ENCODE measurements at regions not wholly inside any gene's neighbourhood (a gene's known extent, or its start where the extent isn't known, plus 50 kb on each side); places are given as distances from the start of the nearest gene placed in this dataset.

DNA sequence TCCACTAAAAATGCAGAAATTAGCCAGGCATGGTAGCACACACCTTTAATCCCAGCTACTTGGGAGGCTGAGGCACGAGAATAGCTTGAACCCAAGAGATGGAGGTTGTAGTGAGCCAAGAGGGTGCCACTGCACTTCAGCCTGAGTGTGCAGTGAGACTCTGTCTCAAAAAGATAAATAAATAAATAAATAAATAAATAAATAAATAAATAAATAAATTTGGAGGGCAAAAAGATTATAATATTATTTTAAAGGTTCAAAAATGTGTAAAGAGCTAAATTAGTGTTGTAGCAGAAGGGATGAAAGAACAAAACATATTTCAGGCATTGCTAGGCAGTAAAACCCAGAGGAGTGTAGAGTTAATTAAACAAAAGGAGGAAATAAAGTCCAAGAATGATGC lies 1136.4 kb upstream of the CDH2 start:
- H3K9me3 Mint-ChIP-seq, result no peaks in the 10 kb centered on the region
- ATAC-seq (ENCODE audit: low read depth), result no peak
- no peaks in the 10 kb centered on the region for H3K36me3 Mint-ChIP-seq
- H3K27ac Mint-ChIP-seq, result no peak overlapping the region
- DNase-seq, result no peak
- POLR2A ChIA-PET, result no interaction called here
- H3K27me3 Mint-ChIP-seq, result no peaks in the 10 kb centered on the region
- H3K4me3 Mint-ChIP-seq, result no peak overlapping the region
- no peaks in the 10 kb centered on the region for H3K4me1 Mint-ChIP-seq

GRCh38 chr18:29311580-29311979 lies 1134.7 kb upstream of the CDH2 start:
- H3K4me1 Mint-ChIP-seq, result no peaks in the 10 kb centered on the region
- no peaks in the 10 kb centered on the region for H3K36me3 Mint-ChIP-seq
- no peaks in the 10 kb centered on the region for H3K9me3 Mint-ChIP-seq
- no peak for ATAC-seq (ENCODE audit: low read depth)
- DNase-seq, result no peak
- H3K4me3 Mint-ChIP-seq, result no peak overlapping the region
- no peak overlapping the region for H3K27ac Mint-ChIP-seq
- no peaks in the 10 kb centered on the region for H3K27me3 Mint-ChIP-seq
- POLR2A ChIA-PET, result no interaction called here

GRCh38 chr18:29309366-29309765 lies 1132.4 kb upstream of the CDH2 start:
- H3K36me3 Mint-ChIP-seq, result no peaks in the 10 kb centered on the region
- no peaks in the 10 kb centered on the region for H3K9me3 Mint-ChIP-seq
- ATAC-seq (ENCODE audit: low read depth) (no peak), DNase-seq (no peak)
- POLR2A ChIA-PET, result no interaction called here
- no peaks in the 10 kb centered on the region for H3K4me1 Mint-ChIP-seq
- H3K27ac Mint-ChIP-seq, result no peak overlapping the region
- no peak overlapping the region for H3K4me3 Mint-ChIP-seq
- H3K27me3 Mint-ChIP-seq, result no peaks in the 10 kb centered on the region

DNA sequence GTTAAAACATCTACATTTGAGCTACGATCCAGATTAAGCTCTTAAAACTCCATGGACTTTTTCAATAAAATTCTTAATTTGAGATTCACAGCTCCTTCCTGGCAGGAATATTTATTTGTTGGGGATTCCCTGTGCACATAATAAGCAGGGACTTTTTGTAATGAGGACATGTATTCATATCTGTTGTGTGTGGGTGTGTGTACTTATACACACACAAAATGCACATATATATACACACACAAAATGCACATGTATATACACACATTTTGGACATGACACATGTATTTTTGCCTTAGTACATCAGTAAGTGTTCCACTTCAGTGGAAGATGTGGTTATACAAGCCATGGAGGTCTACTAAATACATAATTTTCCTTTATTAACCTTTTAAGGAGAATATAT lies 1131.1 kb upstream of the CDH2 start:
- POLR2A ChIA-PET, result no interaction called here
- H3K36me3 Mint-ChIP-seq, result no peaks in the 10 kb centered on the region
- H3K27ac Mint-ChIP-seq, result no peak overlapping the region
- DNase-seq (no peak), ATAC-seq (ENCODE audit: low read depth) (no peak)
- no peaks in the 10 kb centered on the region for H3K9me3 Mint-ChIP-seq
- H3K27me3 Mint-ChIP-seq, result no peaks in the 10 kb centered on the region
- H3K4me1 Mint-ChIP-seq, result no peaks in the 10 kb centered on the region
- H3K4me3 Mint-ChIP-seq, result no peak overlapping the region

DNA sequence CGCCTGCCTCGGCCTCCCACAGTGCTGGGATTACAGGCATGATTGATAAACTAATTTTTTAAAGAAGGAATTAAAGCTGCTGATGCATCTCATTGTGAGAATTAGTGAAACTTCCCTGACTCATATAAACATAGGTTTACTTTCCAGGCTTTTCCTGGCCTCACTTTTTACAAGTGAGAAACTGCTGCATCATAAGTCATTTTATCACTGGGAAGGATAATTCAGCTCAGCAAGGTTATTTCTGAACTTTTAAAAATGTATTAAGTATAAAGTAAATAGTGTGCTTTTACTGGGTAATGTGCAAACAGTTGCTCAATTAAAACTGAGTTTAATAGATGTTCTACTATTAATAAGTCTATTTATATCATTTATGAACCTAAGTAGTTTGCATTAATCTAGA lies 1130.3 kb upstream of the CDH2 start:
- POLR2A ChIA-PET, result no interaction called here
- no peaks in the 10 kb centered on the region for H3K4me1 Mint-ChIP-seq
- no peak for ATAC-seq (ENCODE audit: low read depth)
- no peak overlapping the region for H3K4me3 Mint-ChIP-seq
- H3K9me3 Mint-ChIP-seq, result no peaks in the 10 kb centered on the region
- no peak overlapping the region for H3K27ac Mint-ChIP-seq
- no peak for DNase-seq
- no peaks in the 10 kb centered on the region for H3K27me3 Mint-ChIP-seq
- no peaks in the 10 kb centered on the region for H3K36me3 Mint-ChIP-seq

- ATAC-seq (ENCODE audit: low read depth) (no peak), DNase-seq (no peak)
- H3K36me3 Mint-ChIP-seq, result no peaks in the 10 kb centered on the region
- H3K27ac Mint-ChIP-seq, result no peak overlapping the region
- no peaks in the 10 kb centered on the region for H3K27me3 Mint-ChIP-seq
- POLR2A ChIA-PET, result no interaction called here
- no peaks in the 10 kb centered on the region for H3K4me1 Mint-ChIP-seq
- H3K9me3 Mint-ChIP-seq, result peaks cover 2% of the 10 kb centered on the region
- H3K4me3 Mint-ChIP-seq, result no peak overlapping the region
Measured at GRCh38 chr18:29305516-29305915, 1128.6 kb upstream of the CDH2 start.

DNA sequence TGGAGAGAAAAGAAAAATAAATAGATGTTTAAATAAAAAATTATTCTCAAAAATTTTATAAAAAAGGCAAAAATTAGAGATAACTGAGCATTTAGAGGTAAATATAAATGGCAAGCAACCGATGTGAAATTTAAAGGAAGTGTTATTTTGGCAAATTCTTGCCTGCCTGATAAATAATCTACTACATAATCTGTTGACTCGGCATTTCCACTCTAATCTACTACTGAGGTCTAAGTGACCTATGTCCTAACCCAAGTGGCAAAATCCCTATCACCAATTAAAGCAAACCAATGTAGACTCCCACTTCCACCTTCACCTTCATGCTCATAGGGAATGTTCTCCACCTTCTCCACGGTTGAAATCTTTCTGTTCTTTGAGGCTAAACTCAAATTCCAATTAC lies 1124.1 kb upstream of the CDH2 start:
- no peaks in the 10 kb centered on the region for H3K36me3 Mint-ChIP-seq
- no peak overlapping the region for H3K4me3 Mint-ChIP-seq
- ATAC-seq (ENCODE audit: low read depth) (no peak), DNase-seq (no peak)
- H3K27me3 Mint-ChIP-seq, result no peaks in the 10 kb centered on the region
- no peak overlapping the region for H3K27ac Mint-ChIP-seq
- POLR2A ChIA-PET, result no interaction called here
- no peaks in the 10 kb centered on the region for H3K4me1 Mint-ChIP-seq
- H3K9me3 Mint-ChIP-seq, result peaks cover 2% of the 10 kb centered on the region

- ATAC-seq (ENCODE audit: low read depth) (no peak), DNase-seq (no peak)
- H3K9me3 Mint-ChIP-seq, result peaks cover 4% of the 10 kb centered on the region
- H3K36me3 Mint-ChIP-seq, result no peaks in the 10 kb centered on the region
- POLR2A ChIA-PET, result no interaction called here
- H3K4me3 Mint-ChIP-seq, result no peak overlapping the region
- no peaks in the 10 kb centered on the region for H3K27me3 Mint-ChIP-seq
- H3K27ac Mint-ChIP-seq, result no peak overlapping the region
- H3K4me1 Mint-ChIP-seq, result no peaks in the 10 kb centered on the region
Measured at GRCh38 chr18:29285471-29285870, 1108.5 kb upstream of the CDH2 start.

- H3K4me3 Mint-ChIP-seq, result no peak overlapping the region
- H3K27ac Mint-ChIP-seq, result no peak overlapping the region
- no peak for DNase-seq
- no peak for ATAC-seq (ENCODE audit: low read depth)
- POLR2A ChIA-PET, result no interaction called here
- peaks cover 7% of the 10 kb centered on the region for H3K9me3 Mint-ChIP-seq
- H3K36me3 Mint-ChIP-seq, result no peaks in the 10 kb centered on the region
- H3K4me1 Mint-ChIP-seq, result no peaks in the 10 kb centered on the region
- no peaks in the 10 kb centered on the region for H3K27me3 Mint-ChIP-seq
Measured at GRCh38 chr18:29271501-29271900, 1094.6 kb upstream of the CDH2 start.

- POLR2A ChIA-PET, result no interaction called here
- Mint-ChIP-seq H3K4me3 (no peak overlapping the region), H3K4me1 (no peaks in the 10 kb centered on the region), H3K27ac (no peak overlapping the region), H3K9me3 (peaks cover 11% of the 10 kb centered on the region), H3K36me3 (no peaks in the 10 kb centered on the region), H3K27me3 (no peaks in the 10 kb centered on the region)
- ATAC-seq (ENCODE audit: low read depth) (no peak), DNase-seq (no peak)
Measured at GRCh38 chr18:29259838-29260237, 1082.9 kb upstream of the CDH2 start.

DNA sequence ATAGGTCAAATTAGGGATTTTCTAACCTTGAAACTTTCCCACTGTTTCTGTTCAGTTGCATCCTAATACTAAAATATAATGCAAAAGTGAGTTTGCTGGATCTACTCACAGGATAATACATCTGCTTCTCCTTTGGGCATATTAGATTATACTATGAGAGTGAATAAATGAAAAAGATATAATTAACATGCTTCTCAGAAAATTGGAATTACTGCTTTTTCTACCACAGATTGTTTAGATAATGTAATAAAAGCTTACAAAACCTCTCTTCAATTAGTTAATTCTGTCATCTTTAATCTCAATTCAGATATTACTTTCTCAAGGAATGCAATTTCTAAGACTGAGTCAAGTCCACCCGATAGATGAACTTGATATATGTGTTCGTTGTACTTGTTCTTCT lies 1077.2 kb upstream of the CDH2 start:
- Mint-ChIP-seq H3K27me3 (no peaks in the 10 kb centered on the region), H3K36me3 (no peaks in the 10 kb centered on the region), H3K4me1 (no peaks in the 10 kb centered on the region), H3K27ac (no peak overlapping the region), H3K9me3 (peaks cover 2% of the 10 kb centered on the region), H3K4me3 (no peak overlapping the region)
- ATAC-seq (ENCODE audit: low read depth), result no peak
- DNase-seq, result no peak
- POLR2A ChIA-PET, result no interaction called here

DNA sequence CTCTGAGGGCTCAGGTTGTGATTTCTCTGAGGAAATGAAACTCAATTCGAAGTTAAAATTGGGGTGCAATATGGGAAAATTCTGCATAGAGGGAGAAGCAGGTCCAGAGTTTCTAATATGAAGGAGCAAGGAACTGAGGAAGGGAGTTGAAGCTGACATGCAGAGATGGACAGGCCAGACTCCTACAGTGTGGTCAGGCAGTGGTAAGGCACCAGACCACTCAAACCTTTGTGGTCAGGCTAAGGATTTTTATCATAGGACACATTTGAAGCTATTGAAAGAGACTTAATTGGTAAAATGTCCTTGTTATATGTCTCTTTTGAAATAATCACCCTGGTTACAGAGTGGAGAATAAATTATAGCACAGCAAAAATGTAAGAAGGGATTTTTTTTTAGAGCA lies 1074.8 kb upstream of the CDH2 start:
- H3K36me3 Mint-ChIP-seq, result no peaks in the 10 kb centered on the region
- H3K27me3 Mint-ChIP-seq, result no peaks in the 10 kb centered on the region
- H3K4me3 Mint-ChIP-seq, result no peak overlapping the region
- H3K27ac Mint-ChIP-seq, result no peak overlapping the region
- no peaks in the 10 kb centered on the region for H3K4me1 Mint-ChIP-seq
- DNase-seq, result no peak
- POLR2A ChIA-PET, result no interaction called here
- no peak for ATAC-seq (ENCODE audit: low read depth)
- H3K9me3 Mint-ChIP-seq, result peaks cover 2% of the 10 kb centered on the region

DNA sequence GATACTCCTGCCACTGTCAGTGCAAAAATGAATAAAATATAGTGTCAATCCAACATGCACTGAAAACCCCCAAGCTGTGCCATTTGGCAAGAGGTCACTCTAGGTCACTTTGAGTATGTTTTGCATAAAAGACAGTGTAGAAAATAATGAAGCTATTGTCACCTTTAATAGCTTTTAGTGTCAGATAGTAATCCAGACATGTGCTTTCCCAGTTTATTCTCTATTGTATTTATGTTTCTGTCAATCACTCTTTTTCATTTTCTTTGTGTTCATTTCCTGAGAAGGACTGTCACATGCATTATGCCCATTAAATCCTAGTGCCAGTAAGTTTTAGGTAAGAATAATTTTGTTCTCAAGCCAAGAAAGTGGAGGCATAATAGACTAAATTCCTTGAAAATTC lies 1073.9 kb upstream of the CDH2 start:
- H3K36me3 Mint-ChIP-seq, result no peaks in the 10 kb centered on the region
- ATAC-seq (ENCODE audit: low read depth) (no peak), DNase-seq (no peak)
- H3K4me1 Mint-ChIP-seq, result no peaks in the 10 kb centered on the region
- peaks cover 3% of the 10 kb centered on the region for H3K9me3 Mint-ChIP-seq
- POLR2A ChIA-PET, result no interaction called here
- no peaks in the 10 kb centered on the region for H3K27me3 Mint-ChIP-seq
- no peak overlapping the region for H3K27ac Mint-ChIP-seq
- H3K4me3 Mint-ChIP-seq, result no peak overlapping the region

DNA sequence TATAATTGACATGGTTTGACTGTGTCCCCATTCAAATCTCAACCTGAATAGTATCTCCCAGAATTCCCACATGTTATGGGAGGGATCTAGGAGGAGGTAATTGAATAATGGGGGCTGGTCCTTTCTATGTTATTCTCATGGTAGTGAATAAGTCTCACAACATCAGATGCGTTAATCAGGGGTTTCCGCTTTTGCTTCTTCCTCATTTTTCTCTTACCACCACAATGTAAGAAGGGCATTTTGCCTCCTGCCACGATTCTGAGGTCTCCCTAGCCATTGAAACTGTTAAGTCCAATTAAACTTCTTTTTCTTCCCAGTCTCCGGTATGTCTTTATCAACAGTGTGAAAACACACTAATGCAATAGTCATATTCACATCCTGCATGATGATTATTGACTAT lies 1073.3 kb upstream of the CDH2 start:
- no peaks in the 10 kb centered on the region for H3K36me3 Mint-ChIP-seq
- no peaks in the 10 kb centered on the region for H3K4me1 Mint-ChIP-seq
- DNase-seq (no peak), ATAC-seq (ENCODE audit: low read depth) (no peak)
- H3K9me3 Mint-ChIP-seq, result peaks cover 3% of the 10 kb centered on the region
- no peak overlapping the region for H3K27ac Mint-ChIP-seq
- no peak overlapping the region for H3K4me3 Mint-ChIP-seq
- POLR2A ChIA-PET, result no interaction called here
- no peaks in the 10 kb centered on the region for H3K27me3 Mint-ChIP-seq

- Mint-ChIP-seq H3K9me3 (peaks cover 3% of the 10 kb centered on the region), H3K27me3 (no peaks in the 10 kb centered on the region), H3K4me3 (no peak overlapping the region), H3K27ac (no peak overlapping the region), H3K36me3 (no peaks in the 10 kb centered on the region), H3K4me1 (no peaks in the 10 kb centered on the region)
- DNase-seq (no peak), ATAC-seq (ENCODE audit: low read depth) (no peak)
- POLR2A ChIA-PET, result no interaction called here
Measured at GRCh38 chr18:29248805-29249204, 1071.9 kb upstream of the CDH2 start.

Measured in activated naive CD8-positive, alpha-beta T cell treated with anti-CD3 and anti-CD28 coated beads, Interleukin-2, amount 10 ng/mL, durations not matched to agents 7 days and 5 days (primary cell).